Epithelial cell of proximal tubule (primary cell): ENCODE measurements at regions not wholly inside any gene's neighbourhood (a gene's known extent, or its start where the extent isn't known, plus 50 kb on each side); places are given as distances from the start of the nearest gene placed in this dataset.

Experiments
- DNase-seq: peaks from one replicate; pipeline ENCODE4 v3.0.0-alpha.2; 2011; ENCODE audit warnings: low read depth
- H3K4me3 ChIP-seq: 2 replicates; pipeline ENCODE4 v1.5.1; 2011; ENCODE audit warnings: low read depth, mild to moderate bottlenecking, low read length
- CTCF ChIP-seq: conservative IDR thresholded peaks from 2 replicates; pipeline ENCODE4 v1.5.1; 2012; ENCODE audit warnings: low read depth, mild to moderate bottlenecking, low read length

GRCh38 chrX:40260146-40260747, 162.5 kb upstream of the BCOR start:
- no peak for DNase-seq
- no peak overlapping the region for H3K4me3 ChIP-seq
- TF ChIP-seq CTCF = no peak

GRCh38 chrX:40258909-40259308, 161.2 kb upstream of the BCOR start:
- TF ChIP-seq CTCF = no peak
- DNase-seq = no peak
- no peak overlapping the region for H3K4me3 ChIP-seq

- DNase-seq = no peak
- TF ChIP-seq CTCF = no peak
- H3K4me3 ChIP-seq = no peak overlapping the region
Measured at GRCh38 chrX:40253771-40254170, 156.0 kb upstream of the BCOR start.

- DNase-seq = no peak
- H3K4me3 ChIP-seq = no peak overlapping the region
- TF ChIP-seq CTCF = no peak
Measured at GRCh38 chrX:40249582-40249981, 151.8 kb upstream of the BCOR start.

- DNase-seq = no peak
- no peak overlapping the region for H3K4me3 ChIP-seq
- no peak for TF ChIP-seq CTCF
Measured at GRCh38 chrX:40248822-40249221, 151.1 kb upstream of the BCOR start.

- TF ChIP-seq CTCF = no peak
- DNase-seq = no peak
- H3K4me3 ChIP-seq = no peak overlapping the region
Measured at GRCh38 chrX:40247848-40248622, 150.3 kb upstream of the BCOR start.

- no peak overlapping the region for H3K4me3 ChIP-seq
- no peak for DNase-seq
- TF ChIP-seq CTCF = no peak
Measured at GRCh38 chrX:40247382-40247781, 149.6 kb upstream of the BCOR start.
